PC-9 (cell line): ENCODE measurements at regions not wholly inside any gene's neighbourhood (a gene's known extent, or its start where the extent isn't known, plus 50 kb on each side); places are given as distances from the start of the nearest gene placed in this dataset.

Source experiments
- BruUV-seq: library from RNA; stranded (reverse); fragments of 400-500 nt; replicated peaks from 2 replicates; lab custom pipeline; 2021; lab: Mats Ljungman, UMichigan
- CTCF ChIA-PET: fragments of 300-600 bp; sonication (Branson Sonifier 250); formaldehyde crosslinking; loops from one replicate; lab custom pipeline; 2022; ENCODE audit warnings: antibody characterized with exemption; lab: Charles Lee
- POLR2A ChIA-PET: fragments of 300-600 bp; sonication (Branson Sonifier 250); formaldehyde crosslinking; loops from one replicate; lab custom pipeline; 2022; ENCODE audit warnings: antibody characterized with exemption; ENCODE audit not compliant: unreplicated experiment; lab: Charles Lee
- DNase-seq, 2 experiments: peaks; one replicate each; pipeline versions ENCODE4 v3.0.0 to v3.0.0-alpha.2; 2015 to 2022; ENCODE audit warnings: mixed read lengths in 1 of 2
- H2AFZ ChIP-seq: fragments of 200-600 bp; sonication (generic); 2 replicates; pipeline ENCODE4 v1.8.1; 2017; ENCODE audit warnings: antibody characterized with exemption
- H3F3A ChIP-seq: fragments of 200-600 bp; sonication (generic); 2 replicates; pipeline ENCODE4 v1.8.1; 2017; ENCODE audit warnings: antibody characterized with exemption, mild to moderate bottlenecking, low read depth; ENCODE audit not compliant: insufficient read depth
- H3K27ac ChIP-seq: fragments of 200-600 bp; sonication (generic); 2 replicates; pipeline ENCODE4 v1.6.1; 2016; ENCODE audit warnings: mixed run types
- H3K27me3 ChIP-seq: fragments of 200-600 bp; sonication (generic); 2 replicates; pipeline ENCODE4 v1.6.1; 2016; ENCODE audit warnings: low read depth, mixed run types; ENCODE audit not compliant: insufficient read depth
- H3K36me3 ChIP-seq: fragments of 200-600 bp; sonication (generic); 2 replicates; pipeline ENCODE4 v1.6.1; 2016; ENCODE audit warnings: low read depth, mixed run types
- H3K4me1 ChIP-seq: fragments of 200-600 bp; sonication (generic); replicated peaks from 2 replicates; pipeline ENCODE4 v1.6.1; 2016; ENCODE audit warnings: mixed run types; ENCODE audit not compliant: insufficient read depth
- H3K4me2 ChIP-seq: fragments of 200-600 bp; sonication (generic); 2 replicates; pipeline ENCODE4 v1.6.1; 2017; ENCODE audit warnings: mixed run types
- H3K4me3 ChIP-seq: fragments of 200-600 bp; sonication (generic); 2 replicates; pipeline ENCODE4 v1.6.1; 2016; ENCODE audit warnings: mixed run types
- H3K79me2 ChIP-seq: fragments of 200-600 bp; sonication (generic); 2 replicates; pipeline ENCODE4 v1.6.1; 2017; ENCODE audit warnings: low read depth, mixed run types
- H3K9me2 ChIP-seq: fragments of 200-600 bp; sonication (generic); 2 replicates; pipeline ENCODE4 v1.8.1; 2017; ENCODE audit warnings: mild to moderate bottlenecking; ENCODE audit not compliant: insufficient read depth
- H3K9me3 ChIP-seq: fragments of 200-600 bp; sonication (generic); 2 replicates; pipeline ENCODE4 v1.8.1; 2016; ENCODE audit warnings: low read depth; ENCODE audit not compliant: insufficient read depth
- H4K20me1 ChIP-seq: fragments of 200-600 bp; sonication (generic); 2 replicates; pipeline ENCODE4 v1.8.1; 2017; ENCODE audit not compliant: insufficient read depth
- CTCF ChIP-seq: fragments of 200-600 bp; sonication (generic); conservative IDR thresholded peaks from 2 replicates; pipeline ENCODE4 v1.6.1; 2017; ENCODE audit warnings: mixed run types, antibody characterized with exemption, mild to moderate bottlenecking, moderate library complexity
- EZH2 ChIP-seq: fragments of 200-600 bp; sonication (generic); IDR thresholded peaks from 2 replicates; pipeline ENCODE4 v1.8.0; 2017; ENCODE audit warnings: antibody characterized with exemption, low read depth
- intact Hi-C: fragments of 100-400 bp; cut with micrococcal nuclease; formaldehyde crosslinking; loops from one replicate; pipeline ENCODE4 v1.10.0; 2022; ENCODE audit not compliant: unreplicated experiment

GRCh38 chr11:69367211-69367964 lies 73.4 kb downstream of the MYEOV start:
- intact Hi-C loops, result no loop called here

GRCh38 chr11:69368119-69368880 lies 74.3 kb downstream of the MYEOV start:
- Histone ChIP-seq H3K27me3 (no peaks in the 10 kb centered on the region), H3K36me3 (peaks cover 54% of the 10 kb centered on the region), H3K9me3 (no peaks in the 10 kb centered on the region), H3K79me2 (peaks cover 41% of the 10 kb centered on the region; the same call in 1 of the 2 replicates), H3K4me1 (peaks cover 34% of the 10 kb centered on the region), H2AFZ (no peak overlapping the region), H3F3A (peaks cover 81% of the 10 kb centered on the region), H4K20me1 (peaks cover 16% of the 10 kb centered on the region), H3K27ac (peak overlapping the region; percentile 30), H3K4me3 (no peak overlapping the region), H3K9me2 (no peaks in the 10 kb centered on the region), H3K4me2 (peak overlapping the region; percentile 9; the same call in 1 of the 2 replicates)
- intact Hi-C loops, result no loop called here
- ChIA-PET CTCF (no interaction called here), POLR2A (no interaction called here)
- BruUV-seq, result no TSS peak
- TF ChIP-seq CTCF (no peak), EZH2 (no peak)
- DNase-seq, result peak in 1 of 2 experiments; percentile 60

More at GRCh38 chr11:69367211-69367964, 73.4 kb downstream of the MYEOV start:
- Histone ChIP-seq H2AFZ (no peak overlapping the region), H3K36me3 (peaks cover 52% of the 10 kb centered on the region), H3K27me3 (no peaks in the 10 kb centered on the region), H3K4me2 (no peak overlapping the region), H3F3A (peaks cover 74% of the 10 kb centered on the region), H3K79me2 (peaks cover 41% of the 10 kb centered on the region), H3K4me1 (peaks cover 34% of the 10 kb centered on the region), H4K20me1 (peaks cover 16% of the 10 kb centered on the region), H3K27ac (no peak overlapping the region), H3K9me2 (no peaks in the 10 kb centered on the region), H3K4me3 (no peak overlapping the region), H3K9me3 (no peaks in the 10 kb centered on the region)
- no peak for DNase-seq
- no peak for TF ChIP-seq CTCF
- no peak for TF ChIP-seq EZH2
- ChIA-PET CTCF (interaction anchor here (1.1 kb wide), 1 partner anchor 70 kb away, joined by 3 read pairs; no protein-coding TSS in a partner anchor), POLR2A (interaction anchor here (0.7 kb wide), 1 partner anchor 62 kb away, joined by 3 read pairs; no protein-coding TSS in a partner anchor)
- BruUV-seq, result TSS peak; percentile 6

- H3K27me3 ChIP-seq, result no peaks in the 10 kb centered on the region
- peaks cover 34% of the 10 kb centered on the region for H3K4me1 ChIP-seq
- intact Hi-C loops, result no loop called here
- no peaks in the 10 kb centered on the region for H3K9me3 ChIP-seq
- H4K20me1 ChIP-seq, result peaks cover 10% of the 10 kb centered on the region
- no peak overlapping the region for H3K4me2 ChIP-seq
- H3K36me3 ChIP-seq, result peaks cover 57% of the 10 kb centered on the region
- ChIA-PET POLR2A (no interaction called here), CTCF (no interaction called here)
- no peak overlapping the region for H3K4me3 ChIP-seq
- no peak overlapping the region for H2AFZ ChIP-seq
- no peak overlapping the region for H3K27ac ChIP-seq
- H3F3A ChIP-seq, result peaks cover 88% of the 10 kb centered on the region
- no peak for DNase-seq
- TF ChIP-seq EZH2, result no peak
- no peak for TF ChIP-seq CTCF
- H3K9me2 ChIP-seq, result no peaks in the 10 kb centered on the region
- H3K79me2 ChIP-seq, result peaks cover 32% of the 10 kb centered on the region; the same call in 1 of the 2 replicates
- no TSS peak for BruUV-seq
Measured at GRCh38 chr11:69369210-69369825, 75.4 kb downstream of the MYEOV start.
